Fibroblast of the aortic adventitia (primary cell): ENCODE measurements at regions not wholly inside any gene's neighbourhood (a gene's known extent, or its start where the extent isn't known, plus 50 kb on each side); places are given as distances from the start of the nearest gene placed in this dataset.

Source experiments
- DNase-seq: peaks from one replicate; pipeline ENCODE4 v3.0.0-alpha.2; 2010; ENCODE audit warnings: low read depth
- H3K4me3 ChIP-seq: 2 replicates; pipeline ENCODE4 v1.5.1; 2011; ENCODE audit warnings: low read depth, mild to moderate bottlenecking, control low read depth, low read length, moderate library complexity
- CTCF ChIP-seq: IDR thresholded peaks from 2 replicates; pipeline ENCODE4 v1.5.1; 2011; ENCODE audit warnings: mild to moderate bottlenecking, low read length, control low read depth, inconsistent platforms; ENCODE audit not compliant: insufficient read depth

- no peak for TF ChIP-seq CTCF
- H3K4me3 ChIP-seq, result no peak overlapping the region
- no peak for DNase-seq
These were observed 633.2 kb downstream of the FBXO15 start for GRCh38 chr18:73514449-73514848.

- peak; percentile 73 for DNase-seq
- H3K4me3 ChIP-seq, result no peak overlapping the region
- TF ChIP-seq CTCF, result no peak
These were observed 635.7 kb downstream of the FBXO15 start for GRCh38 chr18:73511771-73512503.

- TF ChIP-seq CTCF, result no peak
- DNase-seq, result peak; percentile 66
- no peak overlapping the region for H3K4me3 ChIP-seq
These were observed 638.2 kb downstream of the FBXO15 start for GRCh38 chr18:73509460-73509859.

DNA sequence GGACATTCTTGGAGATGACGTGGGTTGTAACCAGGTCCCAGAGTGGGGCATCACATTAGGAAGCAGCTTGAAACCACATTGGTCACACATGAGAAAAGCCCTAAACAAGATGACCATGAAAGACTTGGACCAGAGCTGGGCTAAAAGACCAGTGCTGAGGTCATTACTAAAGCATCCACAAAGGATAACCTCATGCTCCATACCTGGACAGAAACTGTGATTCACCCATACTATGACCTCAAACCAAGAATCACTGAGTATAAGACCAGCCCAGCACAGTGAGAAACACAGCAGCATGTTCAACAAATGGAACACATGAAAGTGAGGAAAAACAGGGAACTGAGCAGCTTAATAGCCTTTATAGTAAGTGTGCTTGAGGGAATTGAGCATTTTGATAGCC is 635.5 kb upstream of the NETO1 start:
- no peak for TF ChIP-seq CTCF
- no peak for DNase-seq
- no peak overlapping the region for H3K4me3 ChIP-seq

- TF ChIP-seq CTCF, result no peak
- peak; percentile 22 for DNase-seq
- H3K4me3 ChIP-seq, result no peak overlapping the region
These were observed 620.2 kb upstream of the NETO1 start for GRCh38 chr18:73487966-73488365.

- TF ChIP-seq CTCF, result no peak
- no peak for DNase-seq
- H3K4me3 ChIP-seq, result no peak overlapping the region
These were observed 617.4 kb upstream of the NETO1 start for GRCh38 chr18:73485166-73485565.

- no peak overlapping the region for H3K4me3 ChIP-seq
- DNase-seq, result no peak
- TF ChIP-seq CTCF, result no peak
These were observed 615.1 kb upstream of the NETO1 start for GRCh38 chr18:73482901-73483300.
